Stimulated activated naive CD8-positive, alpha-beta T cell treated with anti-CD3 and anti-CD28 coated beads, Interleukin-15, amount 100 ng/mL, for 72 hours (primary cell): ENCODE measurements at regions not wholly inside any gene's neighbourhood (a gene's known extent, or its start where the extent isn't known, plus 50 kb on each side); places are given as distances from the start of the nearest gene placed in this dataset.
A peak's percentile ranks its signal among the peaks of the same experiment; 100 is the strongest.
"Not testable (repeated sequence)": the region's sequence is repeated elsewhere in the genome, so short reads cannot be mapped to it uniquely, and the experiment has no call there.

Experiments used
- ATAC-seq: fragments of 150-1000 bp; cut with Tn5 transposase; 2 replicates; pipeline ENCODE4 v1.10.0; 2021; ENCODE audit warnings: mild to moderate bottlenecking, moderate library complexity
- DNase-seq, 2 donors: peaks; one replicate each; pipeline ENCODE4 v3.0.0; 2021 to 2022
- H3K27ac Mint-ChIP-seq, 2 donors: one replicate each; pipeline ENCODE4 v1.8.0; 2022; ENCODE audit warnings: mild to moderate bottlenecking in 2 of 2, mixed read lengths in 2 of 2, moderate library complexity in 2 of 2
- H3K27me3 Mint-ChIP-seq: one replicate; pipeline ENCODE4 v1.8.0; 2022; ENCODE audit warnings: mixed read lengths
- H3K4me1 Mint-ChIP-seq: one replicate; pipeline ENCODE4 v1.8.0; 2022; ENCODE audit warnings: mild to moderate bottlenecking, mixed read lengths
- H3K4me3 Mint-ChIP-seq, 2 donors: one replicate each; pipeline ENCODE4 v1.8.0; 2022; ENCODE audit warnings: mild to moderate bottlenecking in 2 of 2, mixed read lengths in 2 of 2, moderate library complexity in 1 of 2
- H3K9me3 Mint-ChIP-seq, 2 donors: one replicate each; pipeline ENCODE4 v1.8.0; 2022; ENCODE audit warnings: mixed read lengths in 2 of 2

DNA sequence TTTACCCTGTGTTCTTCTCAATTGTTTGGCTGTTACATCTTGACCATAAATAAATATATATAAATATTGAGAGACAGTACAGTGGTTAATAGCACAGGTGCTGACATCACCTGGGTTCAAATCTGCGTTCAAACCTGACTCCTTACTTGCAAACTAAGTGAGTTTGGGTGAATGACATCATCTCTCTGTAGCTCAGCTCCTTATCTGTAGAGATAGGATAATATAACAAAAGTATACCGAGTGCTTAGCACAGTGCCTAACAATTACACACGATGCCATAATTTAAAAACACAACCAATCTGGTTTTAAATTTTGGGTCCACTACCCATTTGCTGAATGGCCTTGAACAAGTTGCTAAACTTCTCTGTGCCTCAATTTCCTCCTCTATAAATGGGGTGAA, 86.6 kb downstream of the RRAGC start:
- Mint-ChIP-seq H3K4me3 (no peak overlapping the region), H3K9me3 (no peaks in the 10 kb centered on the region), H3K4me1 (no peaks in the 10 kb centered on the region), H3K27me3 (peaks cover 16% of the 10 kb centered on the region), H3K27ac (no peak overlapping the region)
- DNase-seq (no peak), ATAC-seq (no peak)

GRCh38 chr1:38772026-38772425, 87.5 kb downstream of the RRAGC start:
- ATAC-seq (no peak), DNase-seq (no peak)
- no peak overlapping the region for H3K27ac Mint-ChIP-seq
- H3K4me3 Mint-ChIP-seq = no peak overlapping the region
- H3K4me1 Mint-ChIP-seq = no peaks in the 10 kb centered on the region
- H3K9me3 Mint-ChIP-seq = no peaks in the 10 kb centered on the region
- H3K27me3 Mint-ChIP-seq = peaks cover 23% of the 10 kb centered on the region

DNA sequence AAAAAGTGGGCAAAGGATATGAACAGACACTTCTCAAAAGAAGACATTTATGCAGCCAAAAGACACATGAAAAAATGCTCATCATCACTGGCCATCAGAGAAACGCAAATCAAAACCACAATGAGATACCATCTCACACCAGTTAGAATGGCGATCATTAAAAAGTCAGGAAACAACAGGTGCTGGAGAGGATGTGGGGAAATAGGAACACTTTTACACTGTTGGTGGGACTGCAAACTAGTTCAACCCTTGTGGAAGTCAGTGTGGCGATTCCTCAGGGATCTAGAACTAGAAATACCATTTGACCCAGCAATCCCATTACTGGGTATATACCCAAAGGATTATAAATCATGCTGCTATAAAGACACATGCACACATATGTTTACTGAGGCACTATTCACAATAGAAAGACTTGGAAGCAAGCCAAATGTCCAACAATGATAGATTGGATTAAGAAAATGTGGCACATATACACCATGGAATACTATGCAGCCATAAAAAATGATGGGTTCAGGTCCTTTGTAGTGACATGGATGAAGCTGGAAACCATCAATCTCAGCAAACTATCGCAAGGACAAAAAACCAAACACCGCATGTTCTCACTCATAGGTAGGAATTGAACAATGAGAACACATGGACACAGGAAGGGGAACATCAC, 88.9 kb downstream of the RRAGC start:
- not testable (repeated sequence) for ATAC-seq, H3K4me1 Mint-ChIP-seq, DNase-seq, H3K9me3 Mint-ChIP-seq, H3K4me3 Mint-ChIP-seq, H3K27ac Mint-ChIP-seq
- peaks cover 31% of the 10 kb centered on the region for H3K27me3 Mint-ChIP-seq

GRCh38 chr1:38766125-38766524, 93.4 kb downstream of the RRAGC start:
- Mint-ChIP-seq H3K4me3 (no peak overlapping the region), H3K27ac (no peak overlapping the region), H3K27me3 (peaks cover 39% of the 10 kb centered on the region), H3K4me1 (no peaks in the 10 kb centered on the region), H3K9me3 (no peaks in the 10 kb centered on the region)
- no peak for ATAC-seq
- no peak for DNase-seq

DNA sequence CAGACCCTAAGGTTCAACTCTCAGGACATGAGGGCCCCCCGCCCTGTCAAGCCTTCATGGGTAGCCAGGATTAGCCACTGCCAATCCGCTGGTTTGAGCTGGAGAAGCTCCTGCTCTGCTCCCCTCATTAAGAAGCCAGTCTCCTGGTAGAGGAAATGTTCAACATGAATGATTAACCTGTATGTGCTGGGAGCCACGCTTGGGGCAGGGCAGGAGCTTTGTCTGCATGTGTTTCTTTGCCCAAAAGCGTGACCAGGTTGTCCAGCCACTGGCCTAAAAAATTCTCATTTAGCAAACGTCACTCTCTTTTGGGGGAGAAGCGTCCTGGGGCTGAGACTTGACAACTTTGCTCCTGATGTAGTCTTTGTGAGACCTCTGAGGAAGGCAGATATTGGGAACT, 96.5 kb downstream of the RRAGC start:
- Mint-ChIP-seq H3K9me3 (no peaks in the 10 kb centered on the region), H3K27me3 (peaks cover 32% of the 10 kb centered on the region), H3K4me3 (no peak overlapping the region), H3K27ac (no peak overlapping the region), H3K4me1 (no peaks in the 10 kb centered on the region)
- no peak for DNase-seq
- ATAC-seq = no peak

- H3K9me3 Mint-ChIP-seq = no peaks in the 10 kb centered on the region
- H3K4me3 Mint-ChIP-seq = no peak overlapping the region
- no peak overlapping the region for H3K27ac Mint-ChIP-seq
- H3K4me1 Mint-ChIP-seq = no peaks in the 10 kb centered on the region
- no peak for DNase-seq
- ATAC-seq = no peak
- peaks cover 28% of the 10 kb centered on the region for H3K27me3 Mint-ChIP-seq
These were observed 99.0 kb downstream of the RRAGC start for GRCh38 chr1:38760562-38760961.

DNA sequence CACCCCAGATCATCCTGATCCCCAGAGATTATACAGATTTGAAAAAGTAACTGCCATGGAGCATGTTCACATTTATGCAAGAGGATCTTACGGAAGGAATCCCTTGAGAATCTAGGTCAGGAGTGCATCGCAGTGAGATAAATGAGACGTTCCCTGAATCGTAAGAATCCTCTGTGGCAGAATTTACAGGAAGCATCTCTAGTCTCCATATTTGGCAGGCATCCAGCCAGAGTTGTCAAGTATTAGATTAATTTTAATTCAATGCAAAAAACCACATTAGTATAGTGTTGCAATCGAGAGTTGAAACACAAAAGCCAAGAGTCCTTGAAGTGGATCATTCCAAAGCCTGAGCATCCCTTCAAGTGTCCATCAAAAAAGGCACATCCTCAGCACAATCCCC, 100.8 kb downstream of the RRAGC start:
- Mint-ChIP-seq H3K27me3 (peaks cover 32% of the 10 kb centered on the region), H3K27ac (no peak overlapping the region), H3K9me3 (no peaks in the 10 kb centered on the region), H3K4me3 (no peak overlapping the region), H3K4me1 (no peaks in the 10 kb centered on the region)
- ATAC-seq (no peak), DNase-seq (no peak)

DNA sequence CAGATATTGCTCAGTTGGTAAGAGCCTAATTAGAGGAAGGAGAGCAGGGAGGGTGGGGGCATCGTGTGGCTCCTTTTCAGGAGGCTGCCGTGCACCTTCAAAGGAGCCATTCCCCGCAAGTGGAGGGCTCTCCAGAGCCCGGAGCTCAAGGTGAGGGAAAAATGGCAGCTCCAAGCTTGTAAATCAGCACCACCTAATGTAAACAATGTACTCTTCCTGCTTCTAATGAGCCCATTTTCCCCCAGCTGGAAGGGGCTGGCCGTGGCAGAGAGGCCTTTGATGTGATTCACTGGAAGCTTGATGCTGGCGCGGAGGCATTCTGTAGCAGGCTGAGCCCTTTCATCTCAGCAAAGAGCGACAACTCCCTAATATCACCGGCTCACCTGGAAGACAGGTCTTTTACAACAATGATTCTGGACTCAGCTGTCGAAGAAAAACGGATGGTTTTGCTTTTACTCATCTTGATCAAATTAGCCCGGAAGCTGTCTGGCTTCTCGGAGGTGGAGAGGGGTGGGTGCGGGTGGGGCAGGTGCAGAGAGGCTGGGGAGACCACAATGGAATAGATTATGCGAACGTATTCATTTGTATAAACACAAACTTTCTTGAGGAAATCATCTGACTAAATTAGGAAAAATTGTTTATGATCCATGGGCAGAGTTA, 112.5 kb downstream of the RRAGC start:
- Mint-ChIP-seq H3K4me3 (peak overlapping the region in 1 of 2 donors; percentile 54), H3K27me3 (peaks cover 19% of the 10 kb centered on the region), H3K4me1 (peaks cover 8% of the 10 kb centered on the region), H3K9me3 (peaks cover 5 to 9% of the 10 kb centered on the region in 2 donors), H3K27ac (peak overlapping the region; percentile 67 to 86)
- DNase-seq (no peak), ATAC-seq (no peak)

DNA sequence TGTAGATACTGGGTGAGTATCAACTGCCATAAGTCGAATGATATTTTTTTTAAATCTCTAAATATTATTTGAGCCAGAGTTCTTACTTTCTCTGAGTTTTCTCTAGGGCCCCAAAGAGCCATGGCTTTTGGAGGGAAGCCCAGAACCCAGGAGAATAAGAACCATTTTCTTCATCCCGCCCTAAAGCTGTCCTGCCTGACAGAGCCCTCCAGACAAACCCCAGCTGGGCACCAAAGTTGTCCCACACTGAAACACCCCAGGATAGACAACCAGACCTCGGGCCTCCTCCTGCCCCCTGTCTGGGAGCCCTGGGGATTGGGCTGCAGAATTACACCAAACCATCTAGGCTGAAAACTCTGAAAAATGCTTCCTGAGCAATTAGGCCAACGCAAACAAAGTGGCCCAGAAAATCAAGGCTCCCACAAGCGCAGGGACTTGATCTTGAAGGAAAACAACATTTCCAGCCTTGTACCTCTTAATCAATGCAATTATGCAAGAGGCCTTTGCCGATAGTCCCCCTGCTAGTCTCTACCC, 113.1 kb downstream of the RRAGC start:
- ATAC-seq (no peak), DNase-seq (no peak)
- Mint-ChIP-seq H3K27ac (peak overlapping the region in 1 of 2 donors; percentile 86), H3K27me3 (peaks cover 19% of the 10 kb centered on the region), H3K9me3 (peaks cover 5 to 9% of the 10 kb centered on the region in 2 donors), H3K4me1 (peaks cover 8% of the 10 kb centered on the region), H3K4me3 (peak overlapping the region in 1 of 2 donors; percentile 54)

DNA sequence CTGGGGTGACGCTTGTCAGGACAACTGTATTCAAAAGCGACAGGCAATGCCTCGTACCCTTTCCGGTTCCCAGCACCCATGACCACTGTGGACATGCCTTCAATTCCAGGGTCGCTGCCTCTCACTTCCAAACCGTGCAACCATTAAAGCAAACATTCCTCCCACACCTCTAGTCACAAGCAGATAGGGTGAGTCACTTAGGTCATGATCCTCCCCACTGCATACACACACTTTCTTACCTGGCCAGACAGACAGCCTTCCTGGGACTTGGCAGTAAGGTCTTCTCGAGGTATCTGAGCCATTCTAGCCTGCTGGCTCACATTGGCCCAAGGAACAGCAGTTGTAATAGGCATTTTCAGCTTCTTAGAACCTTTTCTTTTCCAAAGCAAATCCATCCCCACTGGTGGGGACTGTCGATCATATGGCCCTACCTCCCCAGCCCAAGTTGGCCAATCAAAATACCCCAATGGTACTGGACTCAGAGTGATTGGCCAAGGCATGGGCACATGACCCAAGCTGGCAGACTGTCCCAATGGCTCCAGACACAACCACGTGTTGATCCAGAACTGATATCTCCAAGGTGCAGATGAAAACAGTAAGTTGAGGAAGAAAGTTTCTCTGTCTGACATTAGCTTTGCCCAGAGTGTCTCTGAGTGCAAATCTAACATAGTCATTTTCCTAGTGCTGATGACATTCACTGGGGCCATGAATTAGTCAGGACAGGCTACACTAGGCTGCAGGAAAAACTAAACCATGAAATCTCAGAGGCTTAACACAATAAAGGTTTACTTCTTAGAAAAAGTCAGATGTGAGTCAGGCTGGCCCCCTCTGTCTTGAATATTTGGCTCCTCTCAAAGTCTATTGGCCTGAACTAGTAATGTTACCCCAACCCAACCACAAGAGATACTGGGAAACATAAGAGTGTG, 113.8 kb downstream of the RRAGC start:
- peak; percentile 92 for ATAC-seq
- peaks cover 5 to 9% of the 10 kb centered on the region in 2 donors for H3K9me3 Mint-ChIP-seq
- H3K4me3 Mint-ChIP-seq = no peak overlapping the region
- H3K27me3 Mint-ChIP-seq = peaks cover 19% of the 10 kb centered on the region
- H3K4me1 Mint-ChIP-seq = peaks cover 8% of the 10 kb centered on the region
- DNase-seq = peak in 1 of 2 donors; percentile 20
- H3K27ac Mint-ChIP-seq = peak overlapping the region in 1 of 2 donors; percentile 4

GRCh38 chr1:38744452-38745350, 114.9 kb downstream of the RRAGC start:
- H3K4me1 Mint-ChIP-seq = peaks cover 8% of the 10 kb centered on the region
- H3K4me3 Mint-ChIP-seq = no peak overlapping the region
- peaks cover 8% of the 10 kb centered on the region for H3K27me3 Mint-ChIP-seq
- no peak overlapping the region for H3K27ac Mint-ChIP-seq
- ATAC-seq = no peak
- peaks cover 5 to 9% of the 10 kb centered on the region in 2 donors for H3K9me3 Mint-ChIP-seq
- DNase-seq = no peak

DNA sequence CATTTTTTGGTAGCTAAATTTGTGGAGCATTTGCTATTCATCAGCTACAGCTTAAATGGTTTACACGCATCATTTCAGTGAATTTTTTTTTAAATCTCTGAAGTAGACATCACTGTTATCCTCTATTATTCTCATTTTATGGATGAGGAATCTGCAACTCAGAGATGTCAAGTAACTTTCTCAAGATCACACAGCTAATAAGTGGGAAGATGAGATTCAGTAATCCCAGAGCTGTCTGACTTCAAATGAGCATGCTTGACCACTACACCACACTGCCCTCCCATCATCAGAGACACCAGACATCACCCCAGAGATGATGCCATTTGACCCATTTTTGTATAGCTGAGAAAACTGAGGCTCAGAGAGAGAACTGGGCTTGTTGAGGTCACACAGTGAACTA, 116.4 kb downstream of the RRAGC start:
- no peaks in the 10 kb centered on the region for H3K9me3 Mint-ChIP-seq
- no peak overlapping the region for H3K4me3 Mint-ChIP-seq
- ATAC-seq (no peak), DNase-seq (no peak)
- H3K27me3 Mint-ChIP-seq = no peaks in the 10 kb centered on the region
- H3K4me1 Mint-ChIP-seq = peaks cover 8% of the 10 kb centered on the region
- H3K27ac Mint-ChIP-seq = no peak overlapping the region

DNA sequence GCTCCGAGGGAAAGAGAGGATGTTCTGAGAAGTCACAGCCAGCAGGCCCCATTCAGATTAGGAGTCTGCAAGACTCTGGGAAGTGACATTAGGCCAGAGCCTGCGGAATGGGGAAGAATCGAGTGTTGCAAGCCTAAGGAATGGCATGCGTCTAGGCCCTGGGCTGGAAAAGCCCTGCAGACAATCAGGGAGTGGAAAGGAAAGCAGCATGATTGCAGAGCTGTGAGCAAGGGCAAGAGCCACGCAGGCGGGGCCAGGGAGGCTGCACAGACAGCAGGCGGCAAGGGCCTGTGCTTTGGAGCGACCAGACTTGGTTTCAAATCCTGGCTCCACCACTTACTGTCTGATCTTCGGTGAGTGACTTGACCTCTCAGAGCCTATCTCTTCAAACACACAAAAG, 118.2 kb downstream of the RRAGC start:
- H3K27me3 Mint-ChIP-seq = no peaks in the 10 kb centered on the region
- no peaks in the 10 kb centered on the region for H3K4me1 Mint-ChIP-seq
- DNase-seq (no peak), ATAC-seq (no peak)
- H3K9me3 Mint-ChIP-seq = no peaks in the 10 kb centered on the region
- H3K27ac Mint-ChIP-seq = peak overlapping the region in 1 of 2 donors; percentile 23
- H3K4me3 Mint-ChIP-seq = no peak overlapping the region

DNA sequence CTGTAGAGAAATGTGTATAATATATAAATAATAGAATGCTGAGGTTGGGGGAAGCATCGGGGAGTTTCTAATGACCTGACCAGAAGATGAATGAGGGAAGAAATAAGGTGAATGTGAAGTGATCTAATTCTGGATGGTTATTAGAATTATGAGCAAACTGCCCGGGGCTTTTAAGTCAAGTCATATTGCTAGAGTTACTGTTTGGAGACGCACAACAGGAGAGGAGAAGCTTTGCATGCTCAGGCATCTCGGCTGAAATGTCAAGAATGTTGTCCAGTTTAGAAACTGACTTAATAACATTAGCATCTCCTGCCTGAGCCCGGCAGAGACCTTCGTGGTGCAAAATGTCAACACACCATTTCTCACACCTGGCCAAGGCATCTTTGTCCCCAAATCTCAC, 119.1 kb downstream of the RRAGC start:
- no peak for ATAC-seq
- no peaks in the 10 kb centered on the region for H3K4me1 Mint-ChIP-seq
- no peaks in the 10 kb centered on the region for H3K9me3 Mint-ChIP-seq
- peaks cover 2% of the 10 kb centered on the region for H3K27me3 Mint-ChIP-seq
- H3K4me3 Mint-ChIP-seq = no peak overlapping the region
- DNase-seq = no peak
- H3K27ac Mint-ChIP-seq = no peak overlapping the region

- peaks cover 25% of the 10 kb centered on the region for H3K27me3 Mint-ChIP-seq
- H3K27ac Mint-ChIP-seq = no peak overlapping the region
- no peaks in the 10 kb centered on the region for H3K9me3 Mint-ChIP-seq
- no peak for ATAC-seq
- H3K4me1 Mint-ChIP-seq = no peaks in the 10 kb centered on the region
- no peak for DNase-seq
- no peak overlapping the region for H3K4me3 Mint-ChIP-seq
These were observed 121.4 kb downstream of the RRAGC start for GRCh38 chr1:38738207-38738606.
